ENCODE measurements at regions not wholly inside any gene's neighbourhood (a gene's known extent, or its start where the extent isn't known, plus 50 kb on each side); places are given as distances from the start of the nearest gene placed in this dataset.
"Not testable (repeated sequence)": the region's sequence is repeated elsewhere in the genome, so short reads cannot be mapped to it uniquely, and the experiment has no call there.

DNA sequence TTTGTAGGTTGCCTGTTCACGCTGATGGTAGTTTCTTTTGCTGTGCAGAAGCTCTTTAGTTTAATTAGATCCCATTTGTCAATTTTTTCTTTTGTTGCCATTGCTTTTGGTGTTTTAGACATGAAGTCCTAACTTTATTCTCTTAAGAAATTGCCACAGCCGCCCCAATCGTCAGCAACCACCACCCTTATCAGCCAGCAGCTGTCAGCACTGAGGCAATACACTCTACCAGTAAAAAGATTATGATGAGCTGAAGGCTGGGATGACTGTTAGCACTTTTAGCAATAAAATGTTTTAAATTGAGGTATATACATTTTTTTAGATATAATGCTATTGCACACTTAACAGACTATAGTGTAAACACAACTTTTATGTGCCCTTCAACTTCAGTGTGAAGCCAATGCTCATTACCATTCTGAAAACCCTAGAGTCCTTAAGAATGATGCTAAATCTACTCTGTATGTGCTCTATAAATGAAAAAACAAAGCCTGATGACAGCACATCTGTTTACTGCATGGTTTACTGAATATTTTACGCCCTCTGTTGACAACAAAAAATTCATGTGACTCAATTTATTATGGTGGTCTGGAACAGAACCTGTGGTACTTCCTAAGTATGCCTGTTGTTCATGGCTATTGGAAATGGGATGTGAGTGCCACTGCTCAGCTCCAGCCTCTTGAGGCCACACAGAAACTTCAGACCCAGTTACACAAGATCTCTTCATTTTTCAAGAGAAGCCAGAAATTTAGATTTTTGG lies 197.4 kb downstream of the DUSP6 start:
- H3K4me3 ChIP-seq (ENCODE audit: low read length) = no peak overlapping the region
- TF ChIP-seq ZNF274 (IDR thresholded peaks at IDR 0.05; ENCODE audit: low read depth, low read length) = no peak

DNA sequence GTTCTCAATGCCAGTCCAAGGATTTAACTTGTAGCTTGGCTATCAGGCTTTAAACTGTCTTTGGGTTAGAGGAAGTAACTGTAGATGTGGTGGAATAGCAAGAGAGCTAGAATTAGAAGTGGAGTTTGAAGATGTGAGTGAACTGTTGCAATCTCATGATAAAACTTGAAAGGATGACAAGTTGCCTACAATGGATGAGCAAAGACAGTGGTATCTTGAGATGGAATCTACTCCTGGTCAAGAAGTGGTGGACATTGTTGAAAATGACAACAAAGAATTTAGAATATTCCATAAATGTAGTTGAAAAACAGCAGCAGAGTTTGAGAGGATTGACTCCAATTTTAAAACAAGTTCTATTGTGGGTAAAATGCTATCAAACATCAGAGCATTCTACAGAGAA lies 199.0 kb downstream of the DUSP6 start:
- no peak overlapping the region for H3K4me3 ChIP-seq (ENCODE audit: low read length)
- no peak for TF ChIP-seq ZNF274 (IDR thresholded peaks at IDR 0.05; ENCODE audit: low read depth, low read length)

GRCh38 chr12:89151536-89151935 lies 200.8 kb downstream of the DUSP6 start:
- TF ChIP-seq ZNF274 (IDR thresholded peaks at IDR 0.05; ENCODE audit: low read depth, low read length) = no peak
- H3K4me3 ChIP-seq (ENCODE audit: low read length) = no peak overlapping the region

DNA sequence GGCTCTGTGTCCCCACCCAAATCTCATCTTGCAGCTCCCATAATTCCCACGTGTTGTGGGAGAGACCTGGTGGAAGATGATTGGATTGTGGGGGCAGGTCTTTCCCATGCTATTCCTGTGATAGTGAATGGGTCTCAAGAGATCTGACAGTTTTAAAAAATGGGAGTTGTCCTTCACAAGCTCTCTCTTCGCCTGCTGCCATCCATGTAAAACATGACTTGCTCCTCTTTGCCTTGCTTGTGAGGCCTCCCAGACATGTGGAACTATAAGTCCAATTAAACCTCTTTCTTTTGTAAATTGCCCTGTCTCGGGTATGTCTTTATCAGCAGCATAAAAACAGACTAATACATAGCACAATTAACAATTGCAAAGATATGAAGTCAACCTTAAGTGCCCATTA lies 201.5 kb downstream of the DUSP6 start:
- not testable (repeated sequence) for H3K4me3 ChIP-seq (ENCODE audit: low read length)

- no peak for TF ChIP-seq ZNF274 (IDR thresholded peaks at IDR 0.05; ENCODE audit: low read depth, low read length)
- H3K4me3 ChIP-seq (ENCODE audit: low read length) = no peak overlapping the region
Measured at GRCh38 chr12:89140602-89141238, 211.6 kb downstream of the DUSP6 start.

GRCh38 chr12:89140141-89140540 lies 212.2 kb downstream of the DUSP6 start:
- H3K4me3 ChIP-seq (ENCODE audit: low read length) = no peak overlapping the region
- TF ChIP-seq ZNF274 (IDR thresholded peaks at IDR 0.05; ENCODE audit: low read depth, low read length) = no peak

- H3K4me3 ChIP-seq (ENCODE audit: low read length) = no peak overlapping the region
- no peak for TF ChIP-seq ZNF274 (IDR thresholded peaks at IDR 0.05; ENCODE audit: low read depth, low read length)
Measured at GRCh38 chr12:89139390-89139789, 212.9 kb downstream of the DUSP6 start.

DNA sequence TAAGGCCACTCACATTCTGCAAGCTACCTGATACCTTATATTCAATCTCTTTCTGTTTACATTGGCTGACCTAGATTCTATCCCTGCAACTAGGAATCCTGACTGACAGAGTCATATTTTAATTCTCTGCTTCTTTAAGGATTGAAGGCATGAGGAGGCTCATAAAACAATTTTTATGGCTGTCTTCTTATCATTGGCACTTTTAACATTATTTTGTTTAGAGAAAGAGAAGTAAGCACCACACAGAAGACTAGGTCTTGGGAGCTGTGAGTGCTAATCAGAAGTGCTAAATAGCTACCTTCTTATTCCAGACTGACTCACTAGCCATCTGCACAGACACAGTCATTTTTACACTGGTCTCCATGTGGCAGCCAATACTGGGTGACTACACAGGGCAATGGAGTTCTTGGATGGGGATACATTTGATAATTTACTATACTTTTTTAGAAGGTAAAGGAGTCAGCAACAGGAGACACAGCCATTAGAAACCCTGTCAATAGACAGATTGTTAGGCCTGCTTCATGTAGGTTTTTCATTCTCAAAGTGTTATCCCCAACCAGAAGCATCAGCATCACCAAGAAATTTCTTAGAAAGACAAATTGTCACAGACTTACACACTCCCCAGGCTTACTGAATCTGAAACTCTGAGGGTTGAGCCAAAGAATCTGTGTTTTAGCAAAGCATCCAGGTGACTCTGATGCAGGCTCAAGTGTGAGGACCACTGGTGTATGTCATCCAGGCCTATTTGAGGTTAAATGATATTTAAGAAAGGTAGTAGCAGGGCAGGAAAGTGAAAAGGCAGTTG lies 214.1 kb downstream of the DUSP6 start:
- no peak for TF ChIP-seq ZNF274 (IDR thresholded peaks at IDR 0.05; ENCODE audit: low read depth, low read length)

DNA sequence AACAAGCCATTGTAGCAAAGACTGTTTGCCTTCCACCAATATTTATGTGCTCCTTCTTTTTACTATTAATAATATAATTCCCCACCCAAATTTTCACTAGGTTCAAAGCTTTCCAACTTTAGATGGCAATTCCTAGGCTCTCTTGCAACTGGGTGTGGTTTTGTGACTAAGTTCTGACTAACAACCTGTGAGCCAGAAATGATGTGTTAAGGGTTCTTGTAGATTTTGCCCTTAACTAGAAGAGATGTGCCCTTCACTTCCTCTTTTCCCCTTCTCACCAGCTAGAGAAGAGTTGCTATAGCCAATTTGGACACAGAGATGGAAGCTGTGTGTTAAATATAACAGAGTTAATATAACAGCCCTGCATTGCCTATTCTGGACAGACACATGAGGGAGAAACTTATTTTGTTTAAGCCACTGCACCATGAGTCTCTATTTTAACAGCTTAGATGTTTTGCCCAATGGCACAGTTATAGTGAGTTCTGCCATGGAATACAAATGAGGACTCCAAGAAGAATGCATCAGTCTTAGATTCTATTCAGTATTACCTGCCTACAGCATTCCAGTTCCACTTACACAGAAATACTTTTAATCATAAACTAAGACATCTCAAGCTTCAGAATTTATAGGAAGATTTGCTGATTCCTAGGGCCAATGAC lies 216.2 kb downstream of the DUSP6 start:
- TF ChIP-seq ZNF274 (IDR thresholded peaks at IDR 0.05; ENCODE audit: low read depth, low read length) = no peak

More for the DNA sequence above, 214.1 kb downstream of the DUSP6 start:
- no peak overlapping the region for H3K4me3 ChIP-seq (ENCODE audit: low read length)

GRCh38 chr12:89134213-89134770 lies 218.0 kb downstream of the DUSP6 start:
- TF ChIP-seq ZNF274 (IDR thresholded peaks at IDR 0.05; ENCODE audit: low read depth, low read length) = no peak
- H3K4me3 ChIP-seq (ENCODE audit: low read length) = no peak overlapping the region

More for the DNA sequence above, 216.2 kb downstream of the DUSP6 start:
- no peak overlapping the region for H3K4me3 ChIP-seq (ENCODE audit: low read length)

DNA sequence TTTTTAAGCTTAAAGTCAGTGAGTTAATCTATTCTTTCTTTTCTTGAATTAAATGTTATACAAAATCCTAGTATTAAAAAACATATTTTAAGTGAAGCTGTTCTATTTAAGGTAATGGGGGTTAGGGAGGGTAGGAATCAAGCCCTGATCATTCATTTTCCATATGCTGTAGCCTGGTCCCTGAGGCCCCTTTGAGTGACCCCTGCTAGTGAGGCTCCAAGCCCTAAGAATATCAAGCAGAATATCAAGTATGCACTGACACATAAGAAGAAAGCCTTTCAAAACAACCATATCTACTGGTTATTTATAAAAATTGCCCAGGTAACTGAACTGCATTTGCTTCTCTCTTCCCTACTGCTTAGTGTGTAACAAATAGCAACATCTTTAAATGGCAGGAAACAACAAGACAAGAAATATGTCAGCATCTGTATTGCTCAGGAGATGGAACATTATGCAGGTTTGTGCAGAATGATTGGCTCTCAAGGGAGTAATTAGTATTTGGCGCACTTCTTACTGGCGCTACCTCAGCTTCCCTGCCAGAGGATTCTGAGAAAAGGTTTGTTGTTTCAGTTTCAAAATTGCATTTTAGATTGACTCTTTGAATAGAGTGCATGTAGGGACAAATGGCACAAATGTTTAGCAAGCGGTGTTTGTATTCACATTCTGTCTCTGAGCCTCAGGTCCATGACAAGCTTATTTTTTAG lies 223.0 kb downstream of the DUSP6 start:
- no peak for TF ChIP-seq ZNF274 (IDR thresholded peaks at IDR 0.05; ENCODE audit: low read depth, low read length)
- H3K4me3 ChIP-seq (ENCODE audit: low read length) = no peak overlapping the region

- no peak for TF ChIP-seq ZNF274 (IDR thresholded peaks at IDR 0.05; ENCODE audit: low read depth, low read length)
- no peak overlapping the region for H3K4me3 ChIP-seq (ENCODE audit: low read length)
Measured at GRCh38 chr12:89126712-89127111, 225.6 kb downstream of the DUSP6 start.

- H3K4me3 ChIP-seq (ENCODE audit: low read length) = no peak overlapping the region
- TF ChIP-seq ZNF274 (IDR thresholded peaks at IDR 0.05; ENCODE audit: low read depth, low read length) = no peak
Measured at GRCh38 chr12:89122852-89123251, 229.4 kb downstream of the DUSP6 start.

Measured in GM08714 (cell line).